NCI-H82 (cell line): ENCODE measurements at regions not wholly inside any gene's neighbourhood (a gene's known extent, or its start where the extent isn't known, plus 50 kb on each side); places are given as distances from the start of the nearest gene placed in this dataset.
"Not testable (repeated sequence)": the region's sequence is repeated elsewhere in the genome, so short reads cannot be mapped to it uniquely, and the experiment has no call there.

ENCODE experiments used
- DNase-seq: peaks from one replicate; lab custom pipeline; 2025; lab: John Stamatoyannopoulos, UW

- DNase-seq, result no peak
These were observed 141.8 kb downstream of the SIM1 start for GRCh38 chr6:100322886-100323285.

GRCh38 chr6:100320686-100321085 is 144.0 kb downstream of the SIM1 start:
- no peak for DNase-seq

- no peak for DNase-seq
These were observed 147.7 kb downstream of the SIM1 start for GRCh38 chr6:100317031-100317430.

GRCh38 chr6:100314186-100314585 is 150.5 kb downstream of the SIM1 start:
- no peak for DNase-seq

- DNase-seq, result no peak
These were observed 152.9 kb downstream of the SIM1 start for GRCh38 chr6:100311707-100312251.

- no peak for DNase-seq
These were observed 155.5 kb downstream of the SIM1 start for GRCh38 chr6:100309174-100309573.

GRCh38 chr6:100307561-100307960 is 157.2 kb downstream of the SIM1 start:
- DNase-seq, result no peak

- no peak for DNase-seq
These were observed 159.4 kb downstream of the SIM1 start for GRCh38 chr6:100305209-100305869.

- peak; percentile 20 for DNase-seq
These were observed 160.1 kb downstream of the SIM1 start for GRCh38 chr6:100304575-100304974.

- DNase-seq, result no peak
These were observed 163.0 kb downstream of the SIM1 start for GRCh38 chr6:100301731-100302130.

- no peak for DNase-seq
These were observed 164.4 kb downstream of the SIM1 start for GRCh38 chr6:100300221-100300736.

- DNase-seq, result no peak
These were observed 167.7 kb downstream of the SIM1 start for GRCh38 chr6:100296810-100297544.

- not testable (repeated sequence) for DNase-seq
These were observed 169.5 kb downstream of the SIM1 start for GRCh38 chr6:100295172-100295571.

- DNase-seq, result no peak
These were observed 175.4 kb downstream of the SIM1 start for GRCh38 chr6:100289285-100289684.

- DNase-seq, result no peak
These were observed 176.4 kb downstream of the SIM1 start for GRCh38 chr6:100288311-100288710.

GRCh38 chr6:100283285-100283684 is 181.4 kb downstream of the SIM1 start:
- DNase-seq, result no peak

GRCh38 chr6:100281471-100281901 is 183.2 kb downstream of the SIM1 start:
- peak; percentile 93 for DNase-seq

- no peak for DNase-seq
These were observed 188.2 kb downstream of the SIM1 start for GRCh38 chr6:100276311-100277057.

- DNase-seq, result no peak
These were observed 190.6 kb downstream of the SIM1 start for GRCh38 chr6:100274147-100274546.

- no peak for DNase-seq
These were observed 193.1 kb downstream of the SIM1 start for GRCh38 chr6:100271625-100272024.

GRCh38 chr6:100271202-100271601 is 193.5 kb downstream of the SIM1 start:
- no peak for DNase-seq

GRCh38 chr6:100269189-100269588 is 195.5 kb downstream of the SIM1 start:
- DNase-seq, result no peak
